ENCODE measurements at regions not wholly inside any gene's neighbourhood (a gene's known extent, or its start where the extent isn't known, plus 50 kb on each side); places are given as distances from the start of the nearest gene placed in this dataset.

DNA sequence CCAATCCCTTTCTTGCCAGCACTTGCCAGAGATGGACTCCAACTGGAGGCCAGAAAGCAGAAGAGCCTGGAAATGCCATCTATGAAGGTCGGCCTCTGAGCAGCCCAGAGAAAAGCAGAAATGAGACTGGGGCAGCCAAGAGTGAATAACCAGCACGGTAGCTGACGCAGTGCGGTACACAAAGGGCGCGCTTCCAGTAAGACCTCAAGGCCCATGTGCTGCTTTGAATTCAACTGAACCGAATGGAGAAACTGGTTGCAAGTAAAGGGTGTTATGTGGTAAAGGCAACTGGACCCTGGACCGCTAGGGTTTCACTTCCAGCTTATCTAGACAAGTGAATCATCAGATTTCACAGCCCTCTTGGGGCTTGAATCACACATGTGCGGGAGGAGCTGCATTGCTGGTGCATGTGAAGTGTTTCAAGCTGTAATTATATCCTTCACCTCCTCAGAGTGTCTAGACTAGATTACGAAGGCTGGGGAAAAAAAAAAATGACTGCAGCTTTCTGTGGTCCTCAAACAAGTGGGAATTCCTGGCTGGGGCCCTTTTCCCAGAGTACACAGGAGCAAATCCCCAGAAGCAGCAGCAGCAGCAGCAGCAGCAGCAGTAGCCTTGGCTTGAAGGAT is 128.9 kb downstream of the CCDC34 start:
- Histone ChIP-seq H3K9ac (ENCODE audit: low read depth in 1 of 2, low read length in 2 of 2) (no peak overlapping the region), H3K36me3 (ENCODE audit: control insufficient read depth in 4 of 4, insufficient read depth in 3 of 4, low read depth in 1 of 4, low read length in 3 of 4) (no peaks in the 10 kb centered on the region), H3K4me1 (ENCODE audit: control insufficient read depth in 4 of 4, insufficient read depth in 4 of 4, low read length in 3 of 4) (no peaks in the 10 kb centered on the region), H3K9me3 (ENCODE audit: control insufficient read depth in 4 of 4, low read length in 3 of 4) (no peaks in the 10 kb centered on the region), H3K27ac (ENCODE audit: low read depth in 1 of 2, low read length in 2 of 2) (no peak overlapping the region), H3K27me3 (ENCODE audit: control insufficient read depth in 4 of 4, insufficient read depth in 4 of 4, low read length in 3 of 4) (no peaks in the 10 kb centered on the region), H3K4me3 (ENCODE audit: low read depth in 1 of 3, low read length in 3 of 3) (no peak overlapping the region)
- no peak for DNase-seq (ENCODE audit: low spot score)
- 87% methylated on average over 10 of the region's 10 CpGs for WGBS
- no peak for TF ChIP-seq NR2F2 (IDR thresholded peaks at IDR 0.05)
- no peak for TF ChIP-seq RXRA (IDR thresholded peaks at IDR 0.05)
- no peak for TF ChIP-seq FOXA1 (IDR thresholded peaks at IDR 0.05)
- no peak for TF ChIP-seq SP1 (IDR thresholded peaks at IDR 0.05)

DNA sequence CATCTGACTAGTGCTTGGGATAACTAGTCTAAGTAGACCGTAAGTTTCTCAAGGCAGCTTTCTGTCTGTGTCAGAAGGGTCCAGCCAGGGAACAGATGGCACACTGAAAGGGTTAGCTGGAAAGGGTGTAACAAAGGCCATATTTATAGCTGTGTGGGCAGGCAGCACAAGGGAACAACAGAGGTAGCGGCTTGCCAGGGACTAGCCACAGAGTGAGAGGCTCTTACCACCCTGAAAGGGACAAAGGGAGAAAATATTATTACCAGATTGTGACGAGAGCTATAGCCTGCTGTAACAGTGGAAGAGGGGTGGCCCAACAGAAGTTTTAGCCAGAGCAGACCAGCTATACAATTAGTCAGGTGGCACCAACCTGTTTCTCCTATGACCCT is 129.4 kb downstream of the CCDC34 start:
- no peaks in the 10 kb centered on the region for H3K4me1 ChIP-seq (ENCODE audit: control insufficient read depth in 4 of 4, insufficient read depth in 4 of 4, low read length in 3 of 4)
- no peak overlapping the region for H3K4me3 ChIP-seq (ENCODE audit: low read depth in 1 of 3, low read length in 3 of 3)
- H3K27me3 ChIP-seq (ENCODE audit: control insufficient read depth in 4 of 4, insufficient read depth in 4 of 4, low read length in 3 of 4) = no peaks in the 10 kb centered on the region
- H3K9me3 ChIP-seq (ENCODE audit: control insufficient read depth in 4 of 4, low read length in 3 of 4) = no peaks in the 10 kb centered on the region
- H3K27ac ChIP-seq (ENCODE audit: low read depth in 1 of 2, low read length in 2 of 2) = no peak overlapping the region
- DNase-seq (ENCODE audit: low spot score) = no peak
- H3K36me3 ChIP-seq (ENCODE audit: control insufficient read depth in 4 of 4, insufficient read depth in 3 of 4, low read depth in 1 of 4, low read length in 3 of 4) = no peaks in the 10 kb centered on the region
- TF ChIP-seq YY1 (IDR thresholded peaks at IDR 0.05) = no peak
- TF ChIP-seq JUND (IDR thresholded peaks at IDR 0.05) = no peak
- no peak for TF ChIP-seq RXRA (IDR thresholded peaks at IDR 0.05)
- no peak overlapping the region for H3K9ac ChIP-seq (ENCODE audit: low read depth in 1 of 2, low read length in 2 of 2)
- 88% methylated on average over 3 of the region's 3 CpGs for WGBS

DNA sequence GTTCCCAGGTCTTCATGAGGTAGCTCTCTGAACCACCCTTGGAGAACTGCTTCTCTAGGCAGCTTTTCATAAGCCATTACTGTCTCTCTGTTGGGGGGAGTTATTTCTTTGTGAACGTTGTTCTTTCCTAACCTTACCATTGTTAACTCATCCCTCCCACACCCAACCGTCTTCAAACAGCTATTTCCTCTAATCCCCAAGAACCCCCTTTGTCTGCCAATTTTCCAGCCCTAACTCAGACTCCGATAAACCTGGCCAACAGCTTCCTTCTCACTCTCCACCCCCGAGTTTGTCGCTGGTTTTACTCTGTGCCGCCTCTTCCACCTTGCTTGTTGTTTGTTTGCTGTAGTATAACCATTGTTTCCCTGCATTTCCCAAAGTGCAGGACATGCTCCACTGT is 131.5 kb downstream of the CCDC34 start:
- H3K4me3 ChIP-seq (ENCODE audit: low read depth in 1 of 3, low read length in 3 of 3) = no peak overlapping the region
- H3K9ac ChIP-seq (ENCODE audit: low read depth in 1 of 2, low read length in 2 of 2) = no peak overlapping the region
- WGBS = 62% methylated on average over 6 of the region's 6 CpGs
- no peaks in the 10 kb centered on the region for H3K36me3 ChIP-seq (ENCODE audit: control insufficient read depth in 4 of 4, insufficient read depth in 3 of 4, low read depth in 1 of 4, low read length in 3 of 4)
- no peaks in the 10 kb centered on the region for H3K27me3 ChIP-seq (ENCODE audit: control insufficient read depth in 4 of 4, insufficient read depth in 4 of 4, low read length in 3 of 4)
- DNase-seq (ENCODE audit: low spot score) = no peak
- TF ChIP-seq EGR1 (IDR thresholded peaks at IDR 0.05; ENCODE audit: low read depth in 2 of 2) = no peak
- no peak for TF ChIP-seq FOXA1 (IDR thresholded peaks at IDR 0.05)
- TF ChIP-seq, protein P1, sequence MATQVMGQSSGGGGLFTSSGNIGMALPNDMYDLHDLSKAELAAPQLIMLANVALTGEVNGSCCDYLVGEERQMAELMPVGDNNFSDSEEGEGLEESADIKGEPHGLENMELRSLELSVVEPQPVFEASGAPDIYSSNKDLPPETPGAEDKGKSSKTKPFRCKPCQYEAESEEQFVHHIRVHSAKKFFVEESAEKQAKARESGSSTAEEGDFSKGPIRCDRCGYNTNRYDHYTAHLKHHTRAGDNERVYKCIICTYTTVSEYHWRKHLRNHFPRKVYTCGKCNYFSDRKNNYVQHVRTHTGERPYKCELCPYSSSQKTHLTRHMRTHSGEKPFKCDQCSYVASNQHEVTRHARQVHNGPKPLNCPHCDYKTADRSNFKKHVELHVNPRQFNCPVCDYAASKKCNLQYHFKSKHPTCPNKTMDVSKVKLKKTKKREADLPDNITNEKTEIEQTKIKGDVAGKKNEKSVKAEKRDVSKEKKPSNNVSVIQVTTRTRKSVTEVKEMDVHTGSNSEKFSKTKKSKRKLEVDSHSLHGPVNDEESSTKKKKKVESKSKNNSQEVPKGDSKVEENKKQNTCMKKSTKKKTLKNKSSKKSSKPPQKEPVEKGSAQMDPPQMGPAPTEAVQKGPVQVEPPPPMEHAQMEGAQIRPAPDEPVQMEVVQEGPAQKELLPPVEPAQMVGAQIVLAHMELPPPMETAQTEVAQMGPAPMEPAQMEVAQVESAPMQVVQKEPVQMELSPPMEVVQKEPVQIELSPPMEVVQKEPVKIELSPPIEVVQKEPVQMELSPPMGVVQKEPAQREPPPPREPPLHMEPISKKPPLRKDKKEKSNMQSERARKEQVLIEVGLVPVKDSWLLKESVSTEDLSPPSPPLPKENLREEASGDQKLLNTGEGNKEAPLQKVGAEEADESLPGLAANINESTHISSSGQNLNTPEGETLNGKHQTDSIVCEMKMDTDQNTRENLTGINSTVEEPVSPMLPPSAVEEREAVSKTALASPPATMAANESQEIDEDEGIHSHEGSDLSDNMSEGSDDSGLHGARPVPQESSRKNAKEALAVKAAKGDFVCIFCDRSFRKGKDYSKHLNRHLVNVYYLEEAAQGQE (IDR thresholded peaks at IDR 0.05) = no peak
- TF ChIP-seq NR2F2 (IDR thresholded peaks at IDR 0.05) = no peak
- TF ChIP-seq SP1 (IDR thresholded peaks at IDR 0.05) = no peak
- TF ChIP-seq YY1 (IDR thresholded peaks at IDR 0.05) = no peak
- no peak overlapping the region for H3K27ac ChIP-seq (ENCODE audit: low read depth in 1 of 2, low read length in 2 of 2)
- H3K9me3 ChIP-seq (ENCODE audit: control insufficient read depth in 4 of 4, low read length in 3 of 4) = no peaks in the 10 kb centered on the region
- no peaks in the 10 kb centered on the region for H3K4me1 ChIP-seq (ENCODE audit: control insufficient read depth in 4 of 4, insufficient read depth in 4 of 4, low read length in 3 of 4)

DNA sequence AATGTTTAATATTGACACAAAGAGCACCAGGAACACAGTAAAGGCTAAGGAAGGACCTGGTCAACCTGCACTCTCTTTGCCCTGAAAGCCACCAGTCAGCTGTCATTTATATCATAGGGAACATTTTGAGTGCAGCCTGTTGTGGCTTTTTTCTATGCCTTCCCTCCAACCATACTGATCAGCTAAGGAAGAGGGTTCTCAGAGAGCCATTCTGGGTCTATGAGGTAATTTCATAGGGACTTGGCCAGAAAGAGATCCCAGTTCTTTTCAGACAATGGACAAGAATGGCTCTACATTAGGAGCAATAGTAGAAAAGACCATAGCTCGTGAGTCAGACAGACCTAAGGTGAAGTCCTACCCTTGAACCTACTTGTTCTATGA is 132.8 kb downstream of the CCDC34 start:
- Histone ChIP-seq H3K4me3 (ENCODE audit: low read depth in 1 of 3, low read length in 3 of 3) (no peak overlapping the region), H3K4me1 (ENCODE audit: control insufficient read depth in 4 of 4, insufficient read depth in 4 of 4, low read length in 3 of 4) (no peaks in the 10 kb centered on the region), H3K9ac (ENCODE audit: low read depth in 1 of 2, low read length in 2 of 2) (no peak overlapping the region), H3K27me3 (ENCODE audit: control insufficient read depth in 4 of 4, insufficient read depth in 4 of 4, low read length in 3 of 4) (no peaks in the 10 kb centered on the region), H3K27ac (ENCODE audit: low read depth in 1 of 2, low read length in 2 of 2) (no peak overlapping the region), H3K36me3 (ENCODE audit: control insufficient read depth in 4 of 4, insufficient read depth in 3 of 4, low read depth in 1 of 4, low read length in 3 of 4) (no peaks in the 10 kb centered on the region), H3K9me3 (ENCODE audit: control insufficient read depth in 4 of 4, low read length in 3 of 4) (no peaks in the 10 kb centered on the region)
- 100% methylated on average over 1 of the region's 1 CpG for WGBS
- DNase-seq (ENCODE audit: low spot score) = no peak
- TF ChIP-seq, protein P2, sequence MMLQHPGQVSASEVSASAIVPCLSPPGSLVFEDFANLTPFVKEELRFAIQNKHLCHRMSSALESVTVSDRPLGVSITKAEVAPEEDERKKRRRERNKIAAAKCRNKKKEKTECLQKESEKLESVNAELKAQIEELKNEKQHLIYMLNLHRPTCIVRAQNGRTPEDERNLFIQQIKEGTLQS (IDR thresholded peaks at IDR 0.05) = no peak
- TF ChIP-seq RXRA (IDR thresholded peaks at IDR 0.05) (no peak), HNF4A (conservative IDR thresholded peaks at IDR 0.05) (no peak), RAD21 (IDR thresholded peaks at IDR 0.05) (no peak), FOXA1 (IDR thresholded peaks at IDR 0.05) (no peak), NR2F2 (IDR thresholded peaks at IDR 0.05) (no peak), SP1 (IDR thresholded peaks at IDR 0.05) (no peak), TAF1 (conservative IDR thresholded peaks at IDR 0.05) (no peak), GABPA (IDR thresholded peaks at IDR 0.05 in 1 of 2, conservative IDR thresholded peaks at IDR 0.05 in 1 of 2) (no peak), YY1 (IDR thresholded peaks at IDR 0.05) (no peak)
- TF ChIP-seq, protein P3, sequence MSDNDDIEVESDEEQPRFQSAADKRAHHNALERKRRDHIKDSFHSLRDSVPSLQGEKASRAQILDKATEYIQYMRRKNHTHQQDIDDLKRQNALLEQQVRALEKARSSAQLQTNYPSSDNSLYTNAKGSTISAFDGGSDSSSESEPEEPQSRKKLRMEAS (IDR thresholded peaks at IDR 0.05) = no peak
- TF ChIP-seq, protein P1 (IDR thresholded peaks at IDR 0.05) = no peak
